ENCODE measurements at regions not wholly inside any gene's neighbourhood (a gene's known extent, or its start where the extent isn't known, plus 50 kb on each side); places are given as distances from the start of the nearest gene placed in this dataset.
"Not testable (repeated sequence)": the region's sequence is repeated elsewhere in the genome, so short reads cannot be mapped to it uniquely, and the experiment has no call there.

DNA sequence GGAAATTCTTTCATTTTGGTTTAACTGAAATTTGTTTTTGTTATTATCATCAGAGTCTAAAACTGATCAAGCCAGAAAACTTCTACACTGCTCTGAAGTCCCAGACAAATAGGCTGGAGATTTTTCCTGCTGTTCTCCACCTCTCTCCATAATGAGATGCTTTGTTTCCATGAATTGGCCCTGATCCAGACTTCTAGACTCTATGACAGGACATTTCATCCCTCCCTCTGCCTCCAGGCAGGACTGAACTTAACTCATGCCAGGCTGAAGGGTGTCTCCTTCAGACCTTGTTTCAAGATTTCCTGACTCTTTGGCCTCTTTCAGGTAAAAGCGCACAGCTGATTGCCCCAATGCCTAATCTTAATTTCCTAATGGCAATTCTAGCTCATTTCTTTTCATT, 69.1 kb upstream of the HOXC13 start:
- no peaks in the 10 kb centered on the region for H3K79me2 ChIP-seq (ENCODE audit: insufficient read depth, low read length)
- DNase-seq (no peak), ATAC-seq (ENCODE audit: insufficient read depth, low read depth) (no peak)
- H3K9ac ChIP-seq (ENCODE audit: low read depth, low read length), result no peak overlapping the region
- H3K4me3 ChIP-seq (ENCODE audit: low read depth in 1 of 2, low read length in 2 of 2), result no peak overlapping the region
- H4K20me1 ChIP-seq (ENCODE audit: insufficient read depth, low read length), result no peaks in the 10 kb centered on the region
- H3K36me3 ChIP-seq (ENCODE audit: insufficient read depth, low read length), result no peaks in the 10 kb centered on the region
- TF ChIP-seq, protein P1, sequence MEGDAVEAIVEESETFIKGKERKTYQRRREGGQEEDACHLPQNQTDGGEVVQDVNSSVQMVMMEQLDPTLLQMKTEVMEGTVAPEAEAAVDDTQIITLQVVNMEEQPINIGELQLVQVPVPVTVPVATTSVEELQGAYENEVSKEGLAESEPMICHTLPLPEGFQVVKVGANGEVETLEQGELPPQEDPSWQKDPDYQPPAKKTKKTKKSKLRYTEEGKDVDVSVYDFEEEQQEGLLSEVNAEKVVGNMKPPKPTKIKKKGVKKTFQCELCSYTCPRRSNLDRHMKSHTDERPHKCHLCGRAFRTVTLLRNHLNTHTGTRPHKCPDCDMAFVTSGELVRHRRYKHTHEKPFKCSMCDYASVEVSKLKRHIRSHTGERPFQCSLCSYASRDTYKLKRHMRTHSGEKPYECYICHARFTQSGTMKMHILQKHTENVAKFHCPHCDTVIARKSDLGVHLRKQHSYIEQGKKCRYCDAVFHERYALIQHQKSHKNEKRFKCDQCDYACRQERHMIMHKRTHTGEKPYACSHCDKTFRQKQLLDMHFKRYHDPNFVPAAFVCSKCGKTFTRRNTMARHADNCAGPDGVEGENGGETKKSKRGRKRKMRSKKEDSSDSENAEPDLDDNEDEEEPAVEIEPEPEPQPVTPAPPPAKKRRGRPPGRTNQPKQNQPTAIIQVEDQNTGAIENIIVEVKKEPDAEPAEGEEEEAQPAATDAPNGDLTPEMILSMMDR (IDR thresholded peaks at IDR 0.05; ENCODE audit: borderline replicate concordance, extremely low read depth, low read length, poor library complexity, severe bottlenecking), result no peak
- TF ChIP-seq EZH2 (IDR thresholded peaks at IDR 0.05; ENCODE audit: borderline replicate concordance, low read depth, low read length, severe bottlenecking), result no peak
- H3K9me3 ChIP-seq (ENCODE audit: insufficient read depth, low read length, severe bottlenecking), result no peaks in the 10 kb centered on the region
- H2AFZ ChIP-seq (ENCODE audit: low read depth, low read length), result no peak overlapping the region
- H3K4me2 ChIP-seq (ENCODE audit: insufficient read depth, low read length), result no peak overlapping the region
- peaks cover 33% of the 10 kb centered on the region for H3K27me3 ChIP-seq (ENCODE audit: insufficient read depth, low read length, poor library complexity)
- no peaks in the 10 kb centered on the region for H3K4me1 ChIP-seq (ENCODE audit: insufficient read depth, low read length)
- H3K27ac ChIP-seq (ENCODE audit: low read length), result no peak overlapping the region

DNA sequence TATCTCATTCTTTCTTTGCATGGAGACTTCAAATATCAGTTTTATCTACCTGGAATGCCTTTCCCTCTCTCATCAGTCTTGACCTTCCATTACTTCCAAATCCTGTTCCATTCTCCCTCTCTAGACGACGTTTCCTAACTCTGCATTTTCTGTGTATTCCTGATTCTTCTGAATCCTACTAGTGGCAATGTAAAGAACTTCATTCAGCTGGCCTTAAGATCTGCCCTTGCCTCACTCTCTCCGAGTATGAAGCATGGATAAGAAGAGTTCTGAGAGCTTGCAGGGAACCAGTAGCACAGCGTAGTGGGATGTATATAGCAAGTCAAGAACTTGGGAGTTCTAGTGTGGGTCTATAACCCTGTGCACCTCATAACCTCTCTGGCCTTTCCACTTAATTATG, 68.5 kb upstream of the HOXC13 start:
- Histone ChIP-seq H3K27ac (ENCODE audit: low read length) (no peak overlapping the region), H4K20me1 (ENCODE audit: insufficient read depth, low read length) (no peaks in the 10 kb centered on the region), H3K4me3 (ENCODE audit: low read depth in 1 of 2, low read length in 2 of 2) (no peak overlapping the region), H3K27me3 (ENCODE audit: insufficient read depth, low read length, poor library complexity) (peaks cover 33% of the 10 kb centered on the region), H3K79me2 (ENCODE audit: insufficient read depth, low read length) (no peaks in the 10 kb centered on the region), H2AFZ (ENCODE audit: low read depth, low read length) (no peak overlapping the region), H3K4me1 (ENCODE audit: insufficient read depth, low read length) (no peaks in the 10 kb centered on the region), H3K9ac (ENCODE audit: low read depth, low read length) (no peak overlapping the region), H3K36me3 (ENCODE audit: insufficient read depth, low read length) (no peaks in the 10 kb centered on the region), H3K9me3 (ENCODE audit: insufficient read depth, low read length, severe bottlenecking) (no peaks in the 10 kb centered on the region), H3K4me2 (ENCODE audit: insufficient read depth, low read length) (no peak overlapping the region)
- ATAC-seq (ENCODE audit: insufficient read depth, low read depth) (no peak), DNase-seq (no peak)
- TF ChIP-seq, protein P1 (IDR thresholded peaks at IDR 0.05; ENCODE audit: borderline replicate concordance, extremely low read depth, low read length, poor library complexity, severe bottlenecking), result no peak
- TF ChIP-seq EZH2 (IDR thresholded peaks at IDR 0.05; ENCODE audit: borderline replicate concordance, low read depth, low read length, severe bottlenecking), result no peak

DNA sequence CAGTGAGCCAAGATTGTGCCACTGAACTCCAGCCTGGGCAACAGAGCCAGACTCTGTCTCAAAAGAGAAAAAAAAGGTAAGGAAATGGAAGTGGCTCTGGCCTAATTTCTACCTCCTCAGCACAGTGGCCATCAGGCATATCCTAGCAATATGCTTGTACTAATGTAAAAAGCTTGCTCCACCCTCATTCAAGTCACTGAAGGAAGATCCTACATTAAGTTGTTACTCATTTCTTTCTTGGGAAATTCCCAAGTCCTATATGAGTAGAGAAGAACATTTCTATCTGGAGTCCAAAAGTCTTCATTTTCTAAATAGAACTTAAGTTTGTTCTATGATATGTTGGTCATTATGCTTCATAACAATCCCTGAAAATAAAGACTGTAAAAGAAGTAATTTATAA, 67.3 kb upstream of the HOXC13 start:
- Histone ChIP-seq H3K9ac (ENCODE audit: low read depth, low read length) (no peak overlapping the region), H3K4me1 (ENCODE audit: insufficient read depth, low read length) (no peaks in the 10 kb centered on the region), H3K9me3 (ENCODE audit: insufficient read depth, low read length, severe bottlenecking) (no peaks in the 10 kb centered on the region), H3K4me3 (ENCODE audit: low read depth in 1 of 2, low read length in 2 of 2) (no peak overlapping the region), H3K79me2 (ENCODE audit: insufficient read depth, low read length) (no peaks in the 10 kb centered on the region), H2AFZ (ENCODE audit: low read depth, low read length) (no peak overlapping the region), H3K4me2 (ENCODE audit: insufficient read depth, low read length) (no peak overlapping the region), H3K27ac (ENCODE audit: low read length) (no peak overlapping the region), H4K20me1 (ENCODE audit: insufficient read depth, low read length) (no peaks in the 10 kb centered on the region), H3K36me3 (ENCODE audit: insufficient read depth, low read length) (no peaks in the 10 kb centered on the region), H3K27me3 (ENCODE audit: insufficient read depth, low read length, poor library complexity) (peaks cover 28% of the 10 kb centered on the region)
- TF ChIP-seq EZH2 (IDR thresholded peaks at IDR 0.05; ENCODE audit: borderline replicate concordance, low read depth, low read length, severe bottlenecking), result no peak
- TF ChIP-seq, protein P1 (IDR thresholded peaks at IDR 0.05; ENCODE audit: borderline replicate concordance, extremely low read depth, low read length, poor library complexity, severe bottlenecking), result no peak
- DNase-seq (no peak), ATAC-seq (ENCODE audit: insufficient read depth, low read depth) (no peak)

DNA sequence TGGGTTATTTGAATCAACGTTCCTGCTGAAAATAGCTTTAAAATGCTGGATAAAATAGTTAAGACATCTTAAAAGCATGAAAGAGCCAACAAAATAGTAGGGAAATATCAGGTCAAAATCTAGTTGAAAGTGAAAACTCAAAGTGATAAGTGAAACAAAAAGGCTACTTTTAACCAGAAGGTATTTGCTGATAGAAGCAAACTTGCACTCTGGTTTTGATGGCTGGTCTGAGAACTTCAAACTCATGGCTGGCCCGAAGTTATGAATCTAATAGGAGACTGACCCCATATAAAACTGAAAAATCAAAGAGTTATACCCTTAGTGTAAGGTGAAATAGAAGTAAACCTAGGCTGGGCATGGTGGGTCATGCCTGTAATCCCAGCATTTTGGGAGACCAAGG, 66.3 kb upstream of the HOXC13 start:
- H3K9ac ChIP-seq (ENCODE audit: low read depth, low read length), result no peak overlapping the region
- ATAC-seq (ENCODE audit: insufficient read depth, low read depth), result no peak
- H3K4me1 ChIP-seq (ENCODE audit: insufficient read depth, low read length), result no peaks in the 10 kb centered on the region
- no peaks in the 10 kb centered on the region for H3K36me3 ChIP-seq (ENCODE audit: insufficient read depth, low read length)
- H3K9me3 ChIP-seq (ENCODE audit: insufficient read depth, low read length, severe bottlenecking), result no peaks in the 10 kb centered on the region
- H3K79me2 ChIP-seq (ENCODE audit: insufficient read depth, low read length), result no peaks in the 10 kb centered on the region
- H3K27ac ChIP-seq (ENCODE audit: low read length), result no peak overlapping the region
- no peak for DNase-seq
- no peak overlapping the region for H3K4me2 ChIP-seq (ENCODE audit: insufficient read depth, low read length)
- H4K20me1 ChIP-seq (ENCODE audit: insufficient read depth, low read length), result no peaks in the 10 kb centered on the region
- H3K27me3 ChIP-seq (ENCODE audit: insufficient read depth, low read length, poor library complexity), result peaks cover 28% of the 10 kb centered on the region
- no peak for TF ChIP-seq EZH2 (IDR thresholded peaks at IDR 0.05; ENCODE audit: borderline replicate concordance, low read depth, low read length, severe bottlenecking)
- TF ChIP-seq, protein P1 (IDR thresholded peaks at IDR 0.05; ENCODE audit: borderline replicate concordance, extremely low read depth, low read length, poor library complexity, severe bottlenecking), result no peak
- H3K4me3 ChIP-seq (ENCODE audit: low read depth in 1 of 2, low read length in 2 of 2), result no peak overlapping the region
- H2AFZ ChIP-seq (ENCODE audit: low read depth, low read length), result no peak overlapping the region

DNA sequence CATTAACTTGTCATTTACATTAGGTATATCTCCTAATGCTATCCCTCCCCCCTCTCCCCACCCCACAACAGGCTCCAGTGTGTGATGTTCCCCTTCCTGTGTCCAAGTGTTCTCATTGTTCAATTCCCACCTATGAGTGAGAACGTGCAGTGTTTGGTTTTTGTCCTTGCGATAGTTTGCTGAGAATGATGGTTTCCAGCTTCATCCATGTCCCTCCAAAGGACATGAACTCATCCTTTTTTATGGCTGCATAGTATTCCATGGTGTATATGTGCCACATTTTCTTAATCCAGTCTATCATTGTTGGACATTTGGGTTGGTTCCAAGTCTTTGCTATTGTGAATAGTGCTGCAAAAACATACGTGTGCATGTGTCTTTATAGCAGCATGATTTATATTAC, 60.7 kb upstream of the HOXC13 start:
- H4K20me1 ChIP-seq (ENCODE audit: insufficient read depth, low read length); H3K4me1 ChIP-seq (ENCODE audit: insufficient read depth, low read length); H3K9ac ChIP-seq (ENCODE audit: low read depth, low read length); H3K27ac ChIP-seq (ENCODE audit: low read length); H3K4me2 ChIP-seq (ENCODE audit: insufficient read depth, low read length); H3K4me3 ChIP-seq (ENCODE audit: low read depth in 1 of 2, low read length in 2 of 2); H2AFZ ChIP-seq (ENCODE audit: low read depth, low read length); ATAC-seq (ENCODE audit: insufficient read depth, low read depth); H3K9me3 ChIP-seq (ENCODE audit: insufficient read depth, low read length, severe bottlenecking); H3K27me3 ChIP-seq (ENCODE audit: insufficient read depth, low read length, poor library complexity); DNase-seq; H3K36me3 ChIP-seq (ENCODE audit: insufficient read depth, low read length); H3K79me2 ChIP-seq (ENCODE audit: insufficient read depth, low read length): not testable (repeated sequence)

Measured in DND-41 (cell line).